Epithelial cell of esophagus (primary cell): ENCODE measurements at regions not wholly inside any gene's neighbourhood (a gene's known extent, or its start where the extent isn't known, plus 50 kb on each side); places are given as distances from the start of the nearest gene placed in this dataset.
A peak's percentile ranks its signal among the peaks of the same experiment; 100 is the strongest.

ENCODE experiments used
- DNase-seq: peaks from one replicate; pipeline ENCODE4 v3.0.0; 2010; ENCODE audit warnings: low read depth
- H3K4me3 ChIP-seq: 2 replicates; pipeline ENCODE4 v1.5.1; 2011; ENCODE audit warnings: mild to moderate bottlenecking, low read length, control low read depth
- TF ChIP-seq, protein P1 (sequence below): IDR thresholded peaks from 2 replicates; pipeline ENCODE4 v1.5.1; 2011; ENCODE audit warnings: low read depth, mild to moderate bottlenecking, low read length, control low read depth, inconsistent platforms; ENCODE audit not compliant: insufficient read depth; ENCODE audit errors: missing control alignments

DNA sequence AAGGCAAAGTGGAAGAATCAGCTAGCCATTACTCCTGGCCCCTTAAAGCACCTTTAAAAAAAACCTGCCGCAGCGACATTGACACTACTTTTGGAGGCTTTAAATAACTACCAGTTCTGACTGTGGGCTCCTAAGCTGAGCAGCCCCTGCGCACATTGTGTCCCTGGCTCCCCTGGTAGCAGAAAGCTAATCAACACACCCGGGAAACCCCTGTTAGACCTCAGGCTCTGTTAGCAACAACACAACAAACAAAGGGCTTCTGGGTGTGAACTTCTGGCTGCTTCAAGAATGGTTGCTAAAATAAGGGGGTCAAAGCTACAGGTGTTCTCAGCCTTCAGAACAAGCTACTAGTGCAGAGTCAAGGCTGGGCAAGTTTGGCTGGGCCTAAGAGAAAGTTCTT, 83.6 kb downstream of the TMEM100 start:
- DNase-seq: no peak
- no peak overlapping the region for H3K4me3 ChIP-seq
- TF ChIP-seq, protein P1, sequence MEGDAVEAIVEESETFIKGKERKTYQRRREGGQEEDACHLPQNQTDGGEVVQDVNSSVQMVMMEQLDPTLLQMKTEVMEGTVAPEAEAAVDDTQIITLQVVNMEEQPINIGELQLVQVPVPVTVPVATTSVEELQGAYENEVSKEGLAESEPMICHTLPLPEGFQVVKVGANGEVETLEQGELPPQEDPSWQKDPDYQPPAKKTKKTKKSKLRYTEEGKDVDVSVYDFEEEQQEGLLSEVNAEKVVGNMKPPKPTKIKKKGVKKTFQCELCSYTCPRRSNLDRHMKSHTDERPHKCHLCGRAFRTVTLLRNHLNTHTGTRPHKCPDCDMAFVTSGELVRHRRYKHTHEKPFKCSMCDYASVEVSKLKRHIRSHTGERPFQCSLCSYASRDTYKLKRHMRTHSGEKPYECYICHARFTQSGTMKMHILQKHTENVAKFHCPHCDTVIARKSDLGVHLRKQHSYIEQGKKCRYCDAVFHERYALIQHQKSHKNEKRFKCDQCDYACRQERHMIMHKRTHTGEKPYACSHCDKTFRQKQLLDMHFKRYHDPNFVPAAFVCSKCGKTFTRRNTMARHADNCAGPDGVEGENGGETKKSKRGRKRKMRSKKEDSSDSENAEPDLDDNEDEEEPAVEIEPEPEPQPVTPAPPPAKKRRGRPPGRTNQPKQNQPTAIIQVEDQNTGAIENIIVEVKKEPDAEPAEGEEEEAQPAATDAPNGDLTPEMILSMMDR: no peak

DNA sequence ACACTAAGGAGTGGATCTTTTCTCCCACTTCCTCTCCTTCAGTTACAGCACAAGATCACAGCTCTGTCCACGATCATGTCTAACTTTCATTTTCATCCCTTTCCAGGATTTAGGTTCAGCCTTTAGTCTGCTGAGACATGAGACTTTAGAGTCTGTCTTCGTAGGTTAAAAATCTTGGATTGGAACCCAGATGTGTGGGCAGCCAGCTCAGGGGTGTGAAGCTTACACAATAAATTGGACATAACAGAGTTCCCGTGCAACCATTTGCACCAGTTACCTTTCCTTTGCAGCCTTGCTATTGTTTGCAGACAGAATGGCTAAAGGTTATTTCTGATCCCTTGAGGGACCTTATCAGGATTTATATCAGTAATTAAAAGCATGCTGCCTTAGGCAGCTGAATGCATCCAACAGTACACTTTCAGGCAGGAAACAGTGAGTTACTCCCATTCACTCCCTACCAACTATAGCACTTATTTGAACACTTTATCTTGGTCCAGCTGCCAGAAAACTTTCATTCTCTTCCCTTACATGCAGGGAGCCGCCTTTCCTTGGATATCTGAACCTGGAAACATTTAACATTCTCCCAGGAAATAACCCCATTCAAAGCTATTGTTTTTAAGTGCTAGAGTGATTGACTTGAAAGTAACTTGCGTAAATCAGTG, 87.3 kb downstream of the TMEM100 start:
- TF ChIP-seq, protein P1: no peak
- H3K4me3 ChIP-seq: no peak overlapping the region
- no peak for DNase-seq

DNA sequence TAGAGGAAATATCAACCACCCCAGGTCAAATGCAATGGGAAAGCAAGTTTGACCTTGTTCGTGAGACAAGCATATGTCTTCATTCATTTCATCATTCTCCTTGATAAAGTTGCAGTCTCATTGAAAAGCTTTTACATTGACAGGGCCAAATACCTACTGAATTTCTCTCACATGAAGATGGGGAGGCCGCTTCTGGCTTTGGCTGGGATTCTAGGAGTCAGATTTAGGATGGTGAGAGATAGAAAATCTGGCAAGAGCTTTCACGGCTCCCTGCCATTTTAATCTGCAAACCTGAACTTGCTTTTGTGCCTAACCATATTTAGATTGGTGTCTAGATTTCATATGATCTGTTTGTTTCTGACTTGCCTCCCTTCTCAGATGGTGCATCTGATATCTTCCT, 88.0 kb downstream of the TMEM100 start:
- TF ChIP-seq, protein P1: no peak
- H3K4me3 ChIP-seq: no peak overlapping the region
- DNase-seq: no peak

DNA sequence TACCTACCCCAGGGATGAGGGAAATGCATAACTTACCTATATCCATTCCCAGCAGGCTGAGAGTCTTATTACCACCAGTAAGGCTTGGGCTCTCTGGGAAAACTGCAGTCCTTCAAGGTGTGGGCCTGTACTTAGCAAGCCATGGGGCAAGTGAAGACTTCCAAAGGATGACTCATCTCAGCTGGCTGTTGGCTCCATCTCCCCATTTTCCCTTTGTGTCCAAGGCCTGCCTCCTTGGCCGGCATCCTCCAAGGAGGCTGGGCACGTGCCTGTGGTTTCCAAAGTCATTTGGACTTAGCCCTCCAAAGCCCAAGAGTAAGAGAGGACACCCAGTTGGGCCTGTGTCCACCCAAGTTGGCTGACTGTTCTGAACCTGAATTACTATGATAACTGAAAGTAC, 89.8 kb downstream of the TMEM100 start:
- DNase-seq: peak; percentile 28
- H3K4me3 ChIP-seq: no peak overlapping the region
- TF ChIP-seq, protein P1: no peak

DNA sequence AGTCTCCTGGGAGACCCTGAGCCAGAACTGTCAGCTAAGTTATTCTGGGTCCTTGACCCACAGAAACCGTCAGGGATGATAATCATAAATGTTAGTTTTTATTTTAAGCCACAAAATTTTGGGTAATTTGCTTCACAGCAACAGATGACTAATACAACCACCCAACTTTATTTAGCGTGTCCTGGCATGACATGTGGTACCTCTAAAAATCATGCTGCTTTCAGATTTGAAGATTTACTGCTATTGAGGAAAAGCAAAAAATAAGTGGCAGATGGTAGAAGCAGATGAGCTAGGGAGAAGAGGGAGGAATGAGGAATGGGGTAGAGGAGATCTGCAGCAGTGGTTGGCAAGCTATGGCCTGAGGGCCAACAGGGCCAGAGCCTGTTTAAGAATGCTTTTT, 90.4 kb downstream of the TMEM100 start:
- no peak for DNase-seq
- no peak overlapping the region for H3K4me3 ChIP-seq
- TF ChIP-seq, protein P1: no peak

DNA sequence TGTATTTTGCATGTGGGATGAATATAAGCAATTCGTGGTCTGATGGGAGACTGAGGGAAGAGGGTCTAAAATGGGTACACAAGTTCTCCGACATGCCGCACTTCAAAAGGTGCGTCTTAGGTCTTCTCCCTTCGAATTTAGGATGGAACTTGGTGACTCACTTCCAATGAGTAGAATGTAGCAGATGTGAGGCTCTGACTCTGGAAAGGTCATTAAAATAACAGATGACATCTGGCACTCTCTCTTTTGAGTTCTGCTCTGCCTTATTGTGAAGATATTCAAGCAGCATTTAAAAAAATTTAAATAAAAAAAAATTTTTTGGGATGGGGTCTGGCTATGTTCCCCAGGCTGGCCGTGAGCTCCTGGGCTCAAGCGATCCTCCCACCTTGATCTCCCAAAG, 92.7 kb downstream of the TMEM100 start:
- TF ChIP-seq, protein P1: no peak
- no peak for DNase-seq
- no peak overlapping the region for H3K4me3 ChIP-seq

DNA sequence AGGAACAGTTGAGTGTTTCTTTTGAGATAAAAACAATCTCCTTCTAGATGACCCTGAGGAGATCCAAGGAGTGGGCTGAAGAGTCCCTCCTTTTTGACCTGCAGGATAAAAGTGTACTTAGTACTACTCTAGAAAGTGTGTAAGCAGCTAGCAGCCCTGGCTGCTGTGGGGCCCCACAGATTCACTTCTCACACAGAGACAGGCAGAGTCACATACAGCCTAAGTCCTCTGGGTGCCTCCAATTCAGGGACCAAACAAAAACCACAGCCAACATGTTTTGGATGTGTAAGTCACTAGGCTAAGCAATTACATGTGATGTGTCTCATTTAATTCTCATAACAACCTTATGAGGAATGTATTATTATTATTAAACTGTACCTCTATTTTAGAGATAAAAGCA, 97.1 kb downstream of the TMEM100 start:
- no peak overlapping the region for H3K4me3 ChIP-seq
- TF ChIP-seq, protein P1: no peak
- DNase-seq: no peak
